GM23248 (cell line): ENCODE measurements at regions not wholly inside any gene's neighbourhood (a gene's known extent, or its start where the extent isn't known, plus 50 kb on each side); places are given as distances from the start of the nearest gene placed in this dataset.
A peak's percentile ranks its signal among the peaks of the same experiment; 100 is the strongest.
"Not testable (repeated sequence)": the region's sequence is repeated elsewhere in the genome, so short reads cannot be mapped to it uniquely, and the experiment has no call there.

ENCODE experiments used
- DNase-seq: peaks from one replicate; pipeline ENCODE4 v3.0.0-alpha.2; 2015
- H2AFZ ChIP-seq: fragments of 200-600 bp; sonication (generic); 2 replicates; pipeline ENCODE4 v1.6.1; 2016; ENCODE audit warnings: antibody characterized with exemption
- H3F3A ChIP-seq: fragments of 200-600 bp; sonication (generic); 2 replicates; pipeline ENCODE4 v1.6.1; 2016; ENCODE audit warnings: mild to moderate bottlenecking, antibody characterized with exemption, mixed run types; ENCODE audit not compliant: insufficient read depth
- H3K27ac ChIP-seq: fragments of 200-600 bp; sonication (generic); 2 replicates; pipeline ENCODE4 v1.5.1; 2016; ENCODE audit warnings: mild to moderate bottlenecking
- H3K27me3 ChIP-seq: fragments of 200-600 bp; sonication (generic); replicated peaks from 2 replicates; pipeline ENCODE4 v1.6.1; 2016; ENCODE audit warnings: mild to moderate bottlenecking; ENCODE audit not compliant: insufficient read depth
- H3K36me3 ChIP-seq: fragments of 200-600 bp; sonication (generic); 2 replicates; pipeline ENCODE4 v1.6.1; 2016; ENCODE audit warnings: low read depth, mild to moderate bottlenecking
- H3K4me1 ChIP-seq: fragments of 200-600 bp; sonication (generic); 2 replicates; pipeline ENCODE4 v1.6.1; 2016; ENCODE audit warnings: mild to moderate bottlenecking; ENCODE audit not compliant: insufficient read depth
- H3K4me2 ChIP-seq: fragments of 200-600 bp; sonication (generic); one replicate; pipeline ENCODE4 v1.6.1; 2016; ENCODE audit warnings: mild to moderate bottlenecking; ENCODE audit not compliant: unreplicated experiment
- H3K4me3 ChIP-seq: fragments of 200-600 bp; sonication (generic); 2 replicates; pipeline ENCODE4 v1.5.1; 2016; ENCODE audit warnings: mild to moderate bottlenecking
- H3K79me2 ChIP-seq: fragments of 200-600 bp; sonication (generic); 2 replicates; pipeline ENCODE4 v1.6.1; 2016; ENCODE audit warnings: mild to moderate bottlenecking; ENCODE audit not compliant: insufficient read depth
- H3K9ac ChIP-seq: fragments of 200-600 bp; sonication (generic); 2 replicates; pipeline ENCODE4 v1.6.1; 2016; ENCODE audit warnings: mild to moderate bottlenecking
- H3K9me2 ChIP-seq: fragments of 200-600 bp; sonication (generic); 2 replicates; pipeline ENCODE4 v1.6.1; 2016; ENCODE audit warnings: mixed run types, mild to moderate bottlenecking, moderate library complexity; ENCODE audit not compliant: insufficient read depth
- H3K9me3 ChIP-seq: fragments of 200-600 bp; sonication (generic); one replicate; pipeline ENCODE4 v1.6.1; 2017; ENCODE audit warnings: low read depth
- H4K20me1 ChIP-seq: fragments of 200-600 bp; sonication (generic); 2 replicates; pipeline ENCODE4 v1.6.0; 2016; ENCODE audit not compliant: insufficient read depth
- EZH2 ChIP-seq: fragments of 200-600 bp; sonication (generic); IDR thresholded peaks from 2 replicates; pipeline ENCODE4 v1.6.1; 2018; ENCODE audit warnings: antibody characterized with exemption, mild to moderate bottlenecking; ENCODE audit not compliant: insufficient read depth, poor library complexity, severe bottlenecking
- EZH2phosphoT487 ChIP-seq: fragments of 200-600 bp; sonication (generic); IDR thresholded peaks from 2 replicates; pipeline ENCODE4 v1.6.1; 2018; ENCODE audit warnings: antibody characterized with exemption, moderate library complexity, mild to moderate bottlenecking, low read depth; ENCODE audit not compliant: insufficient read depth
- WGBS, 2 experiments: methylation state at CpG; one replicate each; pipeline ENCODE4 v1.1.6; 2015 to 2017; ENCODE audit warnings: low lambda C conversion rate in 2 of 2, low coverage in 1 of 2; ENCODE audit errors: missing lambda C conversion rate in 2 of 2; 5-methylcytosine and 5-hydroxymethylcytosine counted together
- in situ Hi-C: fragments of 300-500 bp; cut with MboI; formaldehyde crosslinking; loops from 2 replicates; pipeline ENCODE4 v1.15.0; 2020

DNA sequence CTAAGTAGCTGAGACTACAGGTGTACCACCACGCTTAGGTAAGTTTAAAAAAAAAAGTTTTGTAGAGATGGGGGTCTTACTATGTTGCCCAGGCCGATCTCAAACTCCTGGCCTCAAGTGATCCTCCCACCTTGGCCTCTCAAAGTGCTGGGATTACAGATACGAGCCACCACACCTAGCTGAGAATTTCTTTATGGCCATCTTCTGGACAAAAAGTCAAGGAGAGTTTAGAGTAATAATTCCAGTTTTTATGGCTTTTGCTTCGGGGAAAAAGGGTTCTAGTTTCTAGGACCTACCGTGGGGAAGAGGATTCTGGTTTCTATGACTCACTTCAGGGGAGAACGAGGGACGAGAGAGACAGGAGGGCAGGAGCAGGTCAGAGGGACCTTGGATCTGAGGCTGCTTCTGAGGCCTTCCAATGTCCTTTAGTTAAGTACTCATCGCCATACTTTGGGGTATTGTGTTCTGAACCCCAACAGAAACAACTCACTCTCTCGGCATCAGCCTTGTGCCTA lies 69.3 kb upstream of the IER3 start:
- peak overlapping the region; percentile 79; the same call in 1 of the 2 replicates for H3K27ac ChIP-seq
- no peak overlapping the region for H2AFZ ChIP-seq
- H3K9me3 ChIP-seq: no peaks in the 10 kb centered on the region
- H3K4me2 ChIP-seq: no peak overlapping the region
- no peaks in the 10 kb centered on the region for H3K27me3 ChIP-seq
- in situ Hi-C loops: loop anchor here (10.0 kb wide), 1 partner anchor 69 kb away; the partner anchor contains the start of genes FLOT1 and IER3
- peaks cover 20% of the 10 kb centered on the region for H3F3A ChIP-seq
- no peaks in the 10 kb centered on the region for H3K36me3 ChIP-seq
- H3K9ac ChIP-seq: no peak overlapping the region
- H3K4me3 ChIP-seq: no peak overlapping the region
- no peaks in the 10 kb centered on the region for H3K9me2 ChIP-seq
- peaks cover 24% of the 10 kb centered on the region for H3K4me1 ChIP-seq
- H4K20me1 ChIP-seq: no peaks in the 10 kb centered on the region
- H3K79me2 ChIP-seq: no peaks in the 10 kb centered on the region
- WGBS, 2 experiments: 80 to 82% methylated on average over 9 of the region's 9 CpGs
- no peak for TF ChIP-seq EZH2phosphoT487
- no peak for TF ChIP-seq EZH2
- DNase-seq: no peak

GRCh38 chr6:30810813-30811339 lies 66.5 kb upstream of the IER3 start:
- H3K4me2 ChIP-seq: no peak overlapping the region
- peaks cover 7% of the 10 kb centered on the region; the same call in 1 of the 2 replicates for H3F3A ChIP-seq
- in situ Hi-C loops: loop anchor here (10.0 kb wide), 1 partner anchor 66 kb away; the partner anchor contains the start of genes FLOT1 and IER3
- H3K4me1 ChIP-seq: peaks cover 15% of the 10 kb centered on the region
- DNase-seq: no peak
- no peaks in the 10 kb centered on the region for H3K9me3 ChIP-seq
- no peaks in the 10 kb centered on the region for H3K36me3 ChIP-seq
- no peak overlapping the region for H3K4me3 ChIP-seq
- H3K27me3 ChIP-seq: no peaks in the 10 kb centered on the region
- TF ChIP-seq EZH2phosphoT487 (no peak), EZH2 (no peak)
- H3K27ac ChIP-seq: no peak overlapping the region
- H4K20me1 ChIP-seq: no peaks in the 10 kb centered on the region
- 74 to 78% methylated on average over 7 of the region's 7 CpGs for whole genome bisulfite sequencing, 2 experiments
- no peaks in the 10 kb centered on the region for H3K9me2 ChIP-seq
- H2AFZ ChIP-seq: no peak overlapping the region
- no peak overlapping the region for H3K9ac ChIP-seq
- no peaks in the 10 kb centered on the region for H3K79me2 ChIP-seq

GRCh38 chr6:30807566-30807965 lies 63.2 kb upstream of the IER3 start:
- H2AFZ ChIP-seq, H3F3A ChIP-seq, H3K9me3 ChIP-seq, H3K27ac ChIP-seq, H3K4me3 ChIP-seq, H3K36me3 ChIP-seq, DNase-seq, H3K27me3 ChIP-seq, H3K4me1 ChIP-seq, H3K4me2 ChIP-seq, H4K20me1 ChIP-seq, H3K9me2 ChIP-seq, H3K79me2 ChIP-seq, H3K9ac ChIP-seq, in situ Hi-C loops: not testable (repeated sequence)
- WGBS, 2 experiments: 79 to 82% methylated on average over 6 to 22 of the region's 26 CpGs

DNA sequence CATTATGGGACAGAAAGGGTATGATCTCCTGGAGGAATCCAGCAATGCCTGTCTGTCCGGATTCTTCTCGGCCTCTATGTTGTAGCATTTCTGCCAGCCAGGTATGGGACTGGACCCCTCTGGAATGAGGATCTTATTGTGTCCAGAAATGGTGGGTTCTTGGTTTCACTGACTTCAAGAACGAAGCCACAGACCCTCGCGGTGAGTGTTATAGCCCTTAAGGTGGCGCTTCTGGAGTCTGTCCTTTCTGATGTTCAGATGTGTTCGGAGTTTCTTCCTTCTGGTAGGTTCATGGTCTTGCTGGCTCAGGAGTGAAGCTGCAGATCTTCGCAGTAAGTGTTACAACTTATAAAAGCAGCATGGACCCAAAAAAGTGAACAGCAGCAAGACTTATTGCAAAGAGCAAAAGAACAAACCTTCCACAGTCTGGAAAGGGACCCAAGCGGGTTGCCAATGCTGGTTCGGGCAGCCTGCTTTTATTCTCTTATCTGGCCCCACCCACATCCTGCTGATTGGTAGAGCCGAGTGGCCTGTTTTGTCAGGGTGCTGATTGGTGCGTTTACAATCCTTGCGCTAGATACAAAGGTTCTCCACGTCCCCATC lies 62.3 kb upstream of the IER3 start:
- H3K4me1 ChIP-seq: no peaks in the 10 kb centered on the region
- WGBS, 2 experiments: 76 to 77% methylated on average over 14 of the region's 14 CpGs
- no peak for DNase-seq
- no peaks in the 10 kb centered on the region for H3K36me3 ChIP-seq
- no peaks in the 10 kb centered on the region for H3K79me2 ChIP-seq
- H3K9me3 ChIP-seq: no peaks in the 10 kb centered on the region
- no peaks in the 10 kb centered on the region for H3K27me3 ChIP-seq
- no peaks in the 10 kb centered on the region for H3K9me2 ChIP-seq
- TF ChIP-seq EZH2 (no peak), EZH2phosphoT487 (no peak)
- H2AFZ ChIP-seq: no peak overlapping the region
- in situ Hi-C loops: no loop called here
- H3K27ac ChIP-seq: no peak overlapping the region
- H3K4me3 ChIP-seq: no peak overlapping the region
- no peaks in the 10 kb centered on the region for H4K20me1 ChIP-seq
- H3K4me2 ChIP-seq: no peak overlapping the region
- H3F3A ChIP-seq: no peaks in the 10 kb centered on the region
- H3K9ac ChIP-seq: no peak overlapping the region
